SK-N-SH treated with all-trans-retinoic acid at 6 μM for 48 hours (cell line): ENCODE measurements at regions not wholly inside any gene's neighbourhood (a gene's known extent, or its start where the extent isn't known, plus 50 kb on each side); places are given as distances from the start of the nearest gene placed in this dataset.

ENCODE experiments used
- CREB5 ChIP-seq: fragments of 250-450 bp; sonication (Bioruptor Pico); IDR thresholded peaks from 2 replicates; pipeline ENCODE4 v1.5.1; 2020; ENCODE audit warnings: low read depth, mild to moderate bottlenecking, moderate library complexity
- OSR1 ChIP-seq: fragments of 250-450 bp; sonication (Bioruptor Pico); IDR thresholded peaks from 2 replicates; pipeline ENCODE4 v1.8.0; 2022; ENCODE audit warnings: moderate library complexity, mild to moderate bottlenecking, inconsistent platforms
- PATZ1 ChIP-seq: fragments of 250-450 bp; sonication (Bioruptor Pico); IDR thresholded peaks from 2 replicates; pipeline ENCODE4 v1.8.0; 2020; ENCODE audit warnings: mild to moderate bottlenecking, moderate library complexity, borderline replicate concordance
- RARB ChIP-seq: fragments of 250-450 bp; sonication (Bioruptor Pico); IDR thresholded peaks from 2 replicates; pipeline ENCODE4 v1.8.0; 2021; ENCODE audit warnings: mild to moderate bottlenecking, moderate library complexity
- TOX ChIP-seq: fragments of 250-450 bp; sonication (Bioruptor Pico); IDR thresholded peaks from 2 replicates; pipeline ENCODE4 v1.8.0; 2021; ENCODE audit warnings: mild to moderate bottlenecking, moderate library complexity, borderline replicate concordance
- ZC3H10 ChIP-seq: fragments of 250-450 bp; sonication (Bioruptor Pico); IDR thresholded peaks from 2 replicates; pipeline ENCODE4 v1.5.1; 2021; ENCODE audit warnings: mild to moderate bottlenecking, moderate library complexity
- ZFP30 ChIP-seq: fragments of 450-650 bp; formaldehyde crosslinking; IDR thresholded peaks from 2 replicates; pipeline ENCODE4 v1.5.0; 2022; ENCODE audit warnings: mild to moderate bottlenecking, moderate library complexity
- ZNF70 ChIP-seq: fragments of 450-650 bp; formaldehyde crosslinking; IDR thresholded peaks from 2 replicates; pipeline ENCODE4 v1.5.0; 2020; ENCODE audit warnings: mild to moderate bottlenecking, moderate library complexity

- TF ChIP-seq ZFP30 (CRISPR knock-in tag): no peak
- no peak for TF ChIP-seq RARB (CRISPR knock-in tag)
- TF ChIP-seq PATZ1 (CRISPR knock-in tag): no peak
- no peak for TF ChIP-seq CREB5 (CRISPR knock-in tag)
- TF ChIP-seq TOX: no peak
- no peak for TF ChIP-seq ZNF70
- TF ChIP-seq ZC3H10 (CRISPR knock-in tag): no peak
- no peak for TF ChIP-seq OSR1
Observed at GRCh38 chr18:75588412-75588811, 160.9 kb upstream of the SMIM21 start.
